ENCODE measurements at regions not wholly inside any gene's neighbourhood (a gene's known extent, or its start where the extent isn't known, plus 50 kb on each side); places are given as distances from the start of the nearest gene placed in this dataset.

DNA sequence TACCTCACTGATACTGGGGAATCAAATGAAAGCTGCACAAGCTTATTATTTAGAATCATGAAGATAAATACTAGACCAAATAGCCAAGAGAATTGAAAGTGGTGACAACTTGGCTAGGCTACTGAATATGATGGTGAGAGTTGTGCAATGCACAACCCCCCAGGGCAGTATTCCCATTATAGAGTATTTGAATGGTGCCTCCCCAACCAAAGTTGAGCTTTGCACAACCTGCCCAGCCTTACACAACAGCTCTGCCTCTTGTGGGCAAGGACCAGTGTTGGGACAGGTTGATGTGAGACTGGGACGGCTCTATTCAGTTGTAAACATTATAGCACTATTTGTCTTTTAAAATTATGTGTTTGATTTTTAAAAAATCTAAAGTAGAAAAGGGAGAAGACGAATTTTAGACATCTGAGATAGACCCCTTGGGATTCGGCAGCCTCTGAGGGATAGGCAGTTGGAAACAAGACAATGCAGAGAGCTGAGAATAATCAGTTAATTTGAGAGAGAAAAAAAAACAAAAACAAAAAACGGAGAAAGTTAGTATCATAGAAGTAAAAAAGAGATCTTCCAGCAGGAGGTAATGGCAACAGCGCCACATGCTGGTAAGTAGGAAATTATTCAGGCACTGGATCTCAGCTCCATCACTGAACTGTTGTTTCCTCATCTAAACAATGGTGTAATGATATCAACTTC, 91.0 kb upstream of the KCNA3 start:
- peak; percentile 31 for DNase-seq (ENCODE audit: low read depth, low spot score)

DNA sequence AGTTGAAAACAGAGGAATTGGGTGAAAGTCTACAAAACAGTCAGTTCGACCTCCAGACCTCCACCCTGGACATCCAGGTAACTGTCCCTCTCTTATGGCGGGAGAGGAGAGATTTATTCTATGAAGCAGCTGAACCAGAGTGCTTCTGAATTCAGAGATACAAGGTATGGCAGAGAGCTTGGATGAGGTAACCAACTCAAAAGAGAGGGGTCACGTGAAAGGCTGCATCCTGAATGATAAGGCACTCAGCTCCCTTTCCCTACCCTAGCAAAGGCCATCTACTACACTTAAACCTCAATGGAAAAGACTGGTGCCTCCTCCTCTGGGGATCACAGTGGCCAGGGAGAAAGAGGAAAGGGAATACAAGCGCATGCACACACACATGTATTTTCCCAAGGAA, 88.4 kb upstream of the KCNA3 start:
- no peak for DNase-seq (ENCODE audit: low read depth, low spot score)

DNA sequence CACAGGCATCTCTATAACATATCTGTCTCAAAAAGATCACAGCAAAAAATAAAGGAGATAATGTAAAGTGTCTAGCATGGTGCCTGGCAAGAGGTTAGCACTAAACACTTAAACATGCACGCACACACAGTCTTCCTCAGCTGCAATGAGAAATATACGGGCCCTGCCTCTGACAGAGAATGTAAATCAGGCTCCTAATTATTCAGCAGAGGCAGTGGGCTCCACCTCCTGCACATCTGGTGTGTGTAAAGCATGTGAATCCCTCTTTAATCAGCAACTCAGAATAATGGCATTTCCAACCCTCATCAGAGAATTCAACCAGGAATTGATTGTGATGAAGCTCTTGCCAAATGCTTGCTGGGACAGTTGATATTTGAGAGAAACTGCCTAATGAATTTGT, 85.6 kb upstream of the KCNA3 start:
- DNase-seq (ENCODE audit: low read depth, low spot score): no peak

GRCh38 chr1:110756506-110756905, 81.8 kb upstream of the KCNA3 start:
- DNase-seq (ENCODE audit: low read depth, low spot score): no peak

GRCh38 chr1:110752941-110753725, 78.4 kb upstream of the KCNA3 start:
- no peak for DNase-seq (ENCODE audit: low read depth, low spot score)

DNA sequence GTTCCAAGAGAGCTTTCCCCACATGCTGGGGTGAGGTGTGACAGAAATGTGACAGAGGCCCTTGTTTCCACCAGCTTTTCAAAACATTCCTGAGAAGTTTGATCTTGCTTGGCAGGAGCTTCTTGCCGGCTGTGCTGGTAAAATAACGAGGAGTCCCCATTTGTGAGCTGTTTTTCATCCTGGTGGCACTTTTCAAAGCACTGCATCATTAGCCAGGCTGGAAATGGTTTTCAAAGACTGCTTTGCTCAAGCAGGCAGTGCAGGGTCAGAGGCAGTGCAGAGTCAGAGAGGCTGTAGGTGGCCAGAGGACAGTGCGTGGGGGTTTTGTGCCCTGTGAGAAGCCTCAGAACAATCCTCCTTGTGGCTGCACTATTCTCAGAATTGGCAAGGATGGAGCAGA, 75.8 kb upstream of the KCNA3 start:
- no peak for DNase-seq (ENCODE audit: low read depth, low spot score)

- no peak for DNase-seq (ENCODE audit: low read depth, low spot score)
Observed at GRCh38 chr1:110749960-110750359, 75.2 kb upstream of the KCNA3 start.

DNA sequence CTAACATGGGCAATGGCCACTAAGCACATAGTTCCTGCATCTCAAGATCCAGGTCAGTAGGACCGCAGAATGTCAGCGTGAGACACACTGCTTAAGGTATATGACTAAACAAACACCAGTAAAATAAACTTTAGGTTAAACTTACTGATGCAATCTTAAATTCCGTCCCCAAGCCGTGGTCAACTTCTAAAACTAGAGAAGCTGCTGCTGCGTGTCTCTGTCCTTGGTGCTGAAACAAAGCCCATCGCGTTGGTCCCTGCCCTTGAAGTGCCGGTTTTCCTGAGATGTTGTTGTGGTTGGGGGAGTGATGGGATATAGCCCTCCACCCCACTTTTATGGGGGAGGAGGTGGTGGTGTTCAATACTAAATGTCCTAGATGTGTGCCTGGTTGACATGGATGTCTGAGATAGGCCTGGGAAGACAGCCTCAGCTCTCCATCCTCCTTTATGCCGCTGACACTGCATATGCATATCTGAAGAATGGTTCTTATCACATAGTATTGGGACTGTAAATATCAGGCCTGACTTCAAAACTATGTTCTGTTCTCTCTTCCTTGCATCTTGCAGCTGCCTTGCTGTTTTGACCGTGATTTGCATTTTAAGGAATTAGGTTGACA, 72.0 kb upstream of the KCNA3 start:
- DNase-seq (ENCODE audit: low read depth, low spot score): peak; percentile 22

DNA sequence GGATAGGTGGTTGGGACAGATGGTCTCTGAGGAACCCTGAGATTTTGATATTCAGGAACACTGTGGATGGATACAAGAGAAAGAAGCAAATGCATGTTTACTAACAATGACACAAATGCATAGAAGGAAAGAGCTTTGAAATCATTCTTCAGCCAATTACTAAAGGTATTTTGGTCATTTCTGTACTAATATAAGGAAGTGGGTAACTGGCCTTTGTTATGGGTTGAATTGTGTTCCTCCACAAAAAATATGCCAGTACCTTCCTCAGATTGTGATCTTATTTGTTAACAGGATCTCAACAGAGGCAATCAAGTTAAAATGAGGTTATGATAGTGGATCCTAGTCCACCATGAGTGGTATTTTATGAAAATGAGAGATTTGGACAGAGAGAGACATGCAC, 68.7 kb upstream of the KCNA3 start:
- DNase-seq (ENCODE audit: low read depth, low spot score): no peak

DNA sequence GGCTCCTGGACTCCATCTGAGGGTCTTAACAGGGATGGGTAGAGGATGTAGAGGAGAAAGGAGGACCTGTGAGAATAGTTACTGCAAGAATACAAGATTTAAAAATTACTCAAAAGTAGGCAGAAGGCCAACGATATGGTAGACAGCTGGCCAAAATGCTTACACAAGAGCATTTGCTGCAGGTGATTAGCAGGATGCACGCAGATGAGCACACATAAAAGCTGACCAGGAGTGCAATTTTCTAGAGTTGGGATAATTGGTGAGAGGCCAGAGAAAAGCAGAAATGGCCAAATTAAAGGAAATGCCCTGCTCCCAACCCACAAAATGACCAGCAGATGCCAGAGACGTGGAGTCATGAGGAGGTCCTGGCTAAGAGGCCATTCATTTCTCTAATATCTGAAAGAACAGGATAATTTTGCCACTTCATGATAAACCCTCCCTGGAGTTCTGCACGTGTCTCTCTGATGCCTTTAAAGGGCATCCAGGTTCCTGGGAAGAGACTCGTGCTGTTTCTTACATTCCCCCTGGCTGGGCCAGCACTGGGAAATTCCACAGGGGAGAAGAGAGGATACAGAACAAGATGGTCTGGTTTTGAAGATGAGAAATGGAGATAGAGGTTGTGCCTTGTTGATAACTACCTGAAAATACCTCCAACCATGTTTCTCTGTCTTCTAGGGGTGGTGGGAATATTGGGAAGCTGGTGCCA, 62.3 kb upstream of the KCNA3 start:
- DNase-seq (ENCODE audit: low read depth, low spot score): no peak

DNA sequence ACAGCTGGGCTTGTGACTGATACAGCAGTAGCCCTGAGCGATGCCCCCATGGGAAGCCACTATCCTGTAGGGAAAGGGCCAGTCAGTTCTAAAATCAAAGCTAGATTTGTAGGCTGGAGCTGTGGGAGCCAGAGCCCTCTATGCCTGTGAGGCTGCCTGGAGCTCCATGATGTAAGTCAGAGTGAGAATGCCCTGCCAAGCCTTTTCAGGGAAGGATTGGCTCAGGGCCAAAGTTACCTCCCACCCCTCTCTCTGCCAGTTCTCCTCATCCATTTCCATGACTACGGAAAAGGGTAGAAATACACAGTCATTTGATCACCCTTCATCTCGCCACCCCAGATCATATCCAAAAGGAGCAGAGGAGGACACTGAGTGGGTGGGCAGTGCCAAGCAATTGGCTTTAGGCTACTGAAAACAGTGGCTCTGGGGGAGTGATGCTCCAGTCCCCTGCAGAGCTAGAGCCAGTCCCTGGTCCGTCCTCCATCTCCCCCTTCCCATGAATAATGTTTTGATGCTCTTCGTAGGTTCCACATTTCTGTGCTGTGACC, 59.5 kb upstream of the KCNA3 start:
- no peak for DNase-seq (ENCODE audit: low read depth, low spot score)

GRCh38 chr1:110731529-110731928, 56.8 kb upstream of the KCNA3 start:
- no peak for DNase-seq (ENCODE audit: low read depth, low spot score)

- no peak for DNase-seq (ENCODE audit: low read depth, low spot score)
Observed at GRCh38 chr1:110728388-110729001, 53.8 kb upstream of the KCNA3 start.

DNA sequence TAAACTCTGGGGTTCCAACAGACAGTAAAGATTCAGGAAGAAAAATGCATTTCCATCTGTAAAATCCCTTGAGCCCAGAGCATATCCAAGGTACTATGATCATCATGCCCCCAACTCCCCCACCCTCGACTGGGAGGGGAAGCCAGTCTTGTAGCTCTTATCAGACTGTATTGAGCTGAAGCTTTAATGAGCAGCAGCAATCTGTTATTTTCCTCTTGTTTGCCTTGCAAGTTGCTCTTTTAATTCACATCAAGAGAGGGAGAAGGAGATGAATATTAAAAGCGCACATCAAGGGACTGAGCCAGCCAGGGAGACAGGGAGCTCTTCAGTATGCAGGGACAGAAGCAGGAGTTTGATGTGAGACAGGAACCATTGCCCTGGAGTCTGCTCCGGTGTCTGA, 52.5 kb upstream of the KCNA3 start:
- no peak for DNase-seq (ENCODE audit: low read depth, low spot score)

DNA sequence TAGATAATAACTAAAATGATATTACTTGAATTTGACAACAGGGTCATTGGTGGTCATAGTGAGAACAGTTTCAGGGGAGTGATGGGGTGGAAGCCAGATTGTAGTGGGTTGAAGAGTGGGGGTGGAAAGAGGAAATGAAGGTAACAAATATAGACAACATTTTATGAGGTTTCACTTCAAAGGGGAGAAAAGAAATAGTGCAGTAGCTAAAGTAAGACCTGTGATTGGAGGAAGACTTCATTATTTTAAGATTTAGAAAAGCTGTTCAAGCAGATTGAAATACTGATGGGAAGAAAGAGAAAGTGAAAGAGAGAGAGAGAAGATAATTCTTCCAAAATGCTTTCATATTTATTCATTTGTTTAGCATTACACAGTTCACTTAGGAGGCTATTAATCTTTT, 52.0 kb upstream of the KCNA3 start:
- DNase-seq (ENCODE audit: low read depth, low spot score): no peak
